Hepatocyte (in vitro differentiated cells): ENCODE measurements at regions not wholly inside any gene's neighbourhood (a gene's known extent, or its start where the extent isn't known, plus 50 kb on each side); places are given as distances from the start of the nearest gene placed in this dataset.

Experiments
- EZH2 ChIP-seq: fragments of 200-600 bp; sonication (generic); IDR thresholded peaks from 2 replicates; pipeline ENCODE4 v1.6.1; 2016; ENCODE audit warnings: antibody characterized with exemption, mild to moderate bottlenecking, borderline replicate concordance
- EZH2phosphoT487 ChIP-seq: fragments of 200-600 bp; sonication (generic); IDR thresholded peaks from one replicate; pipeline ENCODE4 v1.6.1; 2018; ENCODE audit warnings: antibody characterized with exemption, mild to moderate bottlenecking, low read depth, moderate library complexity; ENCODE audit not compliant: unreplicated experiment, severe bottlenecking
- TF ChIP-seq, protein P1 (sequence below): fragments of 200-600 bp; sonication (generic); IDR thresholded peaks from 2 replicates; pipeline ENCODE4 v1.5.1; 2016; ENCODE audit warnings: antibody characterized with exemption, mild to moderate bottlenecking; ENCODE audit not compliant: poor library complexity

DNA sequence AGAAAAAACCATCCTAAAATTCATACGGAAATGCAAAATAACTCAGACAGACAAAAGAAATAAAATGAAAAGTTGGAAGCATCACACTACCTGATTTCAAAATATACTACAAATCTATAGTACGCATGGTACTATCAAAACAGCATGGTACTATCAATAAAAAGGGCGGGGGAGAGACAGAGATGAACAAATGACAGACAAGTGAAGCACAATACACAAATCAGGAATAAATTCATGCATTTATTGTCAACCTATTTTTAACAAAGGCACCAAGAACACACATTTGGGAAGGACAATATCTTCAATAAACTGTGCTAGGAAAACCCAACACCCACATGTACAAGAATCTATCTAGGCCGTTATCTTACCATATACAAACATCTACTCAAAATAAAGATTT lies 207.4 kb upstream of the WSB1 start:
- TF ChIP-seq, protein P1, sequence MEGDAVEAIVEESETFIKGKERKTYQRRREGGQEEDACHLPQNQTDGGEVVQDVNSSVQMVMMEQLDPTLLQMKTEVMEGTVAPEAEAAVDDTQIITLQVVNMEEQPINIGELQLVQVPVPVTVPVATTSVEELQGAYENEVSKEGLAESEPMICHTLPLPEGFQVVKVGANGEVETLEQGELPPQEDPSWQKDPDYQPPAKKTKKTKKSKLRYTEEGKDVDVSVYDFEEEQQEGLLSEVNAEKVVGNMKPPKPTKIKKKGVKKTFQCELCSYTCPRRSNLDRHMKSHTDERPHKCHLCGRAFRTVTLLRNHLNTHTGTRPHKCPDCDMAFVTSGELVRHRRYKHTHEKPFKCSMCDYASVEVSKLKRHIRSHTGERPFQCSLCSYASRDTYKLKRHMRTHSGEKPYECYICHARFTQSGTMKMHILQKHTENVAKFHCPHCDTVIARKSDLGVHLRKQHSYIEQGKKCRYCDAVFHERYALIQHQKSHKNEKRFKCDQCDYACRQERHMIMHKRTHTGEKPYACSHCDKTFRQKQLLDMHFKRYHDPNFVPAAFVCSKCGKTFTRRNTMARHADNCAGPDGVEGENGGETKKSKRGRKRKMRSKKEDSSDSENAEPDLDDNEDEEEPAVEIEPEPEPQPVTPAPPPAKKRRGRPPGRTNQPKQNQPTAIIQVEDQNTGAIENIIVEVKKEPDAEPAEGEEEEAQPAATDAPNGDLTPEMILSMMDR = no peak
- TF ChIP-seq EZH2 (no peak), EZH2phosphoT487 (no peak)
